HG03097 (cell line): ENCODE measurements at regions not wholly inside any gene's neighbourhood (a gene's known extent, or its start where the extent isn't known, plus 50 kb on each side); places are given as distances from the start of the nearest gene placed in this dataset.
"Not testable (repeated sequence)": the region's sequence is repeated elsewhere in the genome, so short reads cannot be mapped to it uniquely, and the experiment has no call there.

Source experiments
- ATAC-seq: cut with Tn5 transposase; IDR thresholded peaks from one replicate; pipeline ENCODE4 v1.9.1; 2021; ENCODE audit not compliant: unreplicated experiment, low FRiP score

DNA sequence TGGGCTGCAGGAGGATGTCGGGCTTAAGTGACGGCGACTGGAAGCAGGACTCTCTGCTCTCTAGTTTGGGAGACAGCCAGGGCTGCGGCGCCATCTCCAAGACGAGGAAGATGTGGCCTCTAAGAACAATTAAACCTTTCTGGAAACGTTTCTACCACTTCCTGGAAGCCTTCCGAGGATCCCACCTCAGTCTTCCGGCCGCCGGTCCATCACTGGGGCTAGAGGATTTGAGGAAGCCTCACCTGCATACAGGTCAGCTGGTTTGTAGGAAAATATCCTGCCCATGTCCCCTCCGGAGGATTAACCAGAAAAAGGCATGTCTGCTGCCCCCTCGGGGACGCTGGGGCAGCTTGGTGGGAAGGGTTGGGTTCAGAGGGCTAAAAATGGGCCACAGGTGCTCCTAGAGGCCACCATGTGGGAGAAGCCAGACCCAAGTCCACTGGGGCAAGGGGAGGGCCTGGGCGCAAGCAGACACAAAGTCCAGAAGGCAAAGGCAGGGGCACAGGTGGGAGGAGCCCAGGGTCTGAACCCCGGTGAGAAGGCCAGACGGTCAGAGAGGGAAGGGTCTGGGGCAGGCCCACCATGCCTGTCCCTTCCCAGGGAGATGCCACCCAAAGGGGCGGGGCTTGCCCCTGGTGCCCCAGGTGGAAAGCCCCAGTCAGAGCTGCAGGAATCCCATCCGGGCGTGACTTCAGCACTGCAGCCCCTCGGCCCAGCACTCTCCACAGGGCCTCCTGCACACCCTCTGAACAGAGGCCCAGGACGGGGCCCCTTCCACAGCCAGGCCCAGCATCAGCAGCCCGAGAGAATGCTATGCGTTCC lies 82.2 kb upstream of the ID2 start:
- no peak for ATAC-seq

DNA sequence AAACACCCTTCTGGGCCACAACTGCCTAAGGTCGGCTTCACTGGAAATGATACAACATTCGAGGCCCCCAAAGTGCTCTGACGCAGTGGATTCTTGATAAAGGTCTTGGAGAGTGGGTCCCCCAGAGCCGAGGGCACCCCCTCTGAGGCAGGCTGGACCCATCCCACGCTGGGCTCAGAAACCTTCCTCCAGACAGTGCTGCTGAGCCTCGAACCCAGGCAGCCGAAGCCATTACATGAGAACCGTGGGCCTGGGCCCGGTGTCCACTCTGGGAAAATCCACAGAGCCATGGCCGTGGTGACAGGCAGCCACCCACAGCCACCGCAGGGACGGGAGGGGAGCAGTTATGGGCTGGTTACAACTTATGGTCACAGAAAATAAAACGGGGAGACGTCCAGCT lies 81.4 kb upstream of the ID2 start:
- no peak for ATAC-seq

DNA sequence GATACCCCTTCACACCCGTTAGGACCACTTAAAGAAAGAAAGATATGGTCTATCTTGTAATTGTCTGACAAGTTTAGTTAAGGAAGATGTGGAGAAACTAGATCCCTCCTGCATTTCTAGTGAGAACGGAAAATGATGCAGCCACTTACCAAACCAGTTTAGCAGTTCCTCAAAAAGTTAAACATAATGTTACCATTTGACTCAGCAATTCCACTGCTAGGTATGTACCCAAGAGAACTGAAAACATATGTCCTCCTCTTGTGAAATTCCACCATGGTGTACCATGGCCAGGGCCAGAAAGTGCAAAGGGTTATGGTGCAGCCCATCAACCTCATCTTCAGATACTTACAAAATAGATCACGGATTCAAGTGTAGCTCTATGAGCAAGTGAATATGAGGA lies 79.0 kb upstream of the ID2 start:
- ATAC-seq = no peak

DNA sequence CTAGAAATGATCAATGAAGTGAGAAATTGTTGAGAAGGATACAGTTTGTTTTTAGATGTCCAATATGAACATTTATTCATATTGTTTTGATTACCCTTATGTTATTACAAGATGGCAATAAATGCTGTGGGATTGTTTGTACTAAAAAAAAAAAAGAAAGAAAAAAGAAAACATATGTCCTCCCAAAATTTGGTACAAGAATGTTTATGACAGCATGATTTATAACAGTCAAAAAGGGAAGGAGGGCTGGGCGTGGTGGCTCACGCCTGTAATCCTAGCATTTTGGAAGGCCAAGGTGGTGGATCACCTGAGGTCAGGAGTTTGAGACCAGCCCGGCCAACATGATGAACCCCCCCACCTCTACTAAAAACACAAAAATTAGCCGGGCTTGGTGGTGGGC lies 78.5 kb upstream of the ID2 start:
- not testable (repeated sequence) for ATAC-seq

DNA sequence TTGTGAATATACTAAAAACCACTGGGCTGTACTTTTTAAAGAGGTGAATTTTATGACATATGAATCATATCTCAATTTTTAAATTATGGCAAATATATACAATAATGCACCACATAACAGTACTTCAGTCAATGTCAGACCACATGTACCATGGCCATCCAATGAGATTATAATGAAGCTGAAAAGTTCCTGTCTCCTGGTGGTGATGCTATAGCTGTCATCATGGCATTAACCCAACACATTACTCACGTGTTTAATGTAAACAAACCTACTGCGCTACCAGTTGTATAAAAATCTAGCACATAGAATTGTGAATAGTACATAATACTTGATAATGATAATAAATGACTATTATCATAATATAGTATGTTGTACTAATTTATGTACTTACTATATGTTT lies 77.6 kb upstream of the ID2 start:
- no peak for ATAC-seq

DNA sequence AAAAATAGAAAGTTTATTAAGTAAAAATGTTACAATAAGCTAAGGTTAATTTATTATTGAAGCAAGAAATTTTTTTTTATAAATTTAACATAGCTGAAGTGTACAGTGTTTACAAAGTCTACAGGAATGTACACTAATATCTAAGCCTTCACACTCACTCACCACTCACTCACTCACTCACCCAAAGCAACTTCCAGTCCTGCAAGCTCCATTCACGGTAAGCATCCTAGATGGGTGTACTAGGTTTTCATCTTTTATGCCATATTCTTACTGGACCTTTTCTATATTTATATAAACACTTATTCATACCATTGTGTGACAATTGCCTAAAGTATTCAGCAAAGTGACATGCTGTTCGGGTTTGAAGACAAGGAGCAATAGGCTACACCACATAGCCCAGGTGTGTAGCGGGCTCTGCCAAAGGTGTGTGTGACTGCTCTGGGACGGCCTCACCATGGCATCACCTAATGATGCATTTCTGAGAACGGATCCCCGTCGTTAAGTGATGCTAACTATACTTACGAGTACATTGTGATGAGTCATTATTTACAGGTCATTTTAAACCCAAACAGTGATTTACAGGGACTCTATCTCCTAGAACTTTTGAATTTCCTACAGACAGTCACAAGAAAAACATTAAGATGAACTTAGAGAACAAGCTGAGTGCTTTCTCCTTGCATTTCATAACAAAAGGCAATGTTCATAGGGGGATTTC lies 76.3 kb upstream of the ID2 start:
- ATAC-seq = no peak

DNA sequence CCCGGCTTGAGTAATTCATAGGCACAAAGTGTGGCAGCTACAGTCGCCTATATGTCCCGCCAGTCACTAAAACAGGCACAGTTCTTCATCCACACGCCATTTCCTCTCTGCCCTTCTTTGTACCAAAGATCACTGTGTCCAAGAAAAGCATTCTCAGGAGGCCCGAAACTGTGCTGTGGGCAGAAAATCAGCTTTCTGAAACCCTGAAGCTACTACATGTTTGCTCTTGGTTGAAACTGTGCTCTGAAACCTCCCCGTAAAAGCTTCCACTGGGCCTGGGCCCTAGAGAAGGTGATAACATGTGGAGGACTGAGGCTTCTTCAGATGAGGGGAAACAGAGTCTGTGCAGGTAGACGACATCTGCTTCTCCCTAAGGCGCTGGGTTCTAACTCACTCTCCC lies 75.6 kb upstream of the ID2 start:
- peak; percentile 89 for ATAC-seq

DNA sequence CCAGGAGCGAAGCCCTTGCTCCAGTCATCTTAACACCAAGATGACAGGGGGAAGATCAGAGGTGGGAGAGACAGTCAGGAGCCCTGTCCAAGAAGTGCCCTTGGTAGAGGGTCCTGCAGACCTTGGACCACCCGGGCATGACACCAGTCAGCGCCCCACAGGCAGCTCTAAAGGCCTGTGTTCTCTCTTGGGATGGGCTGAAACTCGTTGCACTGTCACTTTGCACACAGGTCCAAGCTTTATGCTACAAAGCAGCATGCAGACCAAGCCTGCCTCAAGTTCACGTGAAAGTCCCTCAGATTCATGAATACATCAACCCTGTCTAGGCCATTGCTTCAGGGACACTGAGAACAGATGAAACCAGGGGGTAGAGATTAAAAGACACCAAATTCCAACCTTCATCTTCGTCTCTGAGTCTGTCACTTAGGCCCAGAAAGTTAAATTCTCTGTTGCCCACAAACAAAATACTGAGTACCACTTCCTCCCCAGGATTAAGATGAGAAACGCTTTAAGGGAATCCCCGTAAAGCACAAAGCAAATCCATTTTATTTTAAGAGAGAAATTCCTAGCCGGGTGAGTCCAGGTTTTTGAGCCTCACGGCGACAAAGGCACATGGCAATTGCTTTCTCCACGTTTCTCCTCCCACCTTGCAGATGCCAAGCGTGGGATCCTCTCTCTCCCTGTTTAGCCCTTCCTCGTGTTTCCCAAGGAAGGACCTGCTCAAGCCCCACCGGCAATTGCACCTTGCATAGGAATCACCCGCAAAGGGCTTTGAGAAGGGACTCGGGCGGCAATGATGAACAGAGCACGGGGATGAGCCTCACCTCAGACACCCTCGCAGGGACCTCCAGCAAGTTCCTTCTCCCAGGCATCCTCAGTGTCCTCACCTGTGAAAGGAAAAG lies 75.0 kb upstream of the ID2 start:
- no peak for ATAC-seq

DNA sequence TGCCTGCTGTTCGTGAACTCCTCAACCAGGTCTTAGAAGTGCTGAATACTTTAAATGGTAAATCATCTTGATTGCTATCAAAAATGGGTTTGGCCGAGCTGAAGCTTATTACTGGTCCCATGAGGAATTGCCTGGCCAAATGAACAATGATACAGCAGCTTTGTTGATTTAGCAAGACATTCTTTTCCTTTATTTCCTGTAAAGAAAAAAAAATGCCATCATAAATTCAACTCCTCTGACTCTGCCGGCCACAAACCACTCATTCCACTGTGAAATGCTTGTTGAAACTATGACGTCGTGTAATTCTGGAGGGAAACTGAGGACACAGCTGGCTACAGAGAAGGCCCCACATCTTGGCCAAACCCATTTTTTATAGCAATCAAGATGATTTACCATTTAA lies 74.2 kb upstream of the ID2 start:
- ATAC-seq = no peak

DNA sequence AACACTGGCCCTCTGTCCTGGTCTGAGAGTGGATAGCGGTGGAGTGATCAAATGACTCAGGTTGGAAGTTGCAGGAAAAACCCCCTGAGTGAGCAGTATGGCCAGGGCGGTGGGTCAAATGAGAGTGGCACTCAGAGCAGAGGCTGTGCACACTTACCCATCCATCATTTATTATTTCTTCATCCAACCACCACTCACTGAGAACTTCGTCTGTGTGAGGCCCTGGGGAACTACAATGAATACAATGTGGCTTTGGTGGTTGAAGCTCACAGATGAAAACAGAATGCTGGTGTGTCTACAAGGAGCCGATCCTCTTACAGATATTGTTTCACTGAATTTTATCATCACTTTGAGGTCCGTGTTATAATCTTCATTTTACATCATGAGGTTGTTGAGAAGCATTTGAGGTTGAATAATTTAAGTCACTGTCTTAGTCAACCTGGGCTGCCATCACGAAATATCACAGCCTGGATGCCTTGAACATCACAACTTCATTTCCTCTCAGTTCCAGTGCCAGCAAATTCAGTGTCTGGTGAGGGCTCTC lies 73.4 kb upstream of the ID2 start:
- ATAC-seq = no peak

DNA sequence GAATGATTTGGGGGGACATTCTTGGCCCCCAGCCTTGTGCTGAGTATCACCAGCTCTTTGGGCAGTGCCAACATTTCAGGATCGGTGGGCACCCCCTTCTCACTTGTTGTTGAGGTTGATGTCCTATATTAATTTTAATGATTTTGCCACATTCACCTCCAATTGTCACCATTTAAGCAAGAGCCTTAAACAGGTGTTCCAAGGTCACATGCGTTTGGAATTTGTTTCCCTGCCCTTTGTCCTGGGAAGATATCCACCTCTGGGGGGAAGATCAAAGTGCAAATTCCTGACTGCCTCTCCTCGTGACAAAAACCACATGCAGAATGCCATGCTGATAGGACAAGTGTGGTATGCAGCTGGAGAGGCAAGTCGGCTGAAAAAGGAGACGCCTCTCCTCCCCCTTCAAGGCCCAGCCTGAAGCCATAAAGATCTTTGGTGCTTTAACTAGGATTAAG lies 72.5 kb upstream of the ID2 start:
- no peak for ATAC-seq

DNA sequence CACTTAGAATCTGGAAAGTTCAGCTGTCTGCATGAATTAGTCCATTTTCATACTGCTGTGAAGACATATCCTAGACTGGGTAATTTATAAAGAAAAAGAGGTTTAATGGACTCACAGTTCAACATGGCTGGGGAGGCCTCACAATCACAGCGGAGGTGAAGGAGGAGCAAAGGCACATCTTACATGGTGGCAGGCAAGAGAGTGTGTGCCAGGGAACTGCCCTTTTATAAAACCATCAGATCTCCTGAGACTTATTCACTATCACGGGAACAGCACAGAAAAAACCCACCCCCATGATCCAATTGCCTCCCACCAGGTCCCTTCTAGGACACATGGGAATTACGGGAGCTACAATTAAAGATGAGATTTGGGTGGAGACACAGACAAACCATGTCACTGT lies 71.1 kb upstream of the ID2 start:
- not testable (repeated sequence) for ATAC-seq

DNA sequence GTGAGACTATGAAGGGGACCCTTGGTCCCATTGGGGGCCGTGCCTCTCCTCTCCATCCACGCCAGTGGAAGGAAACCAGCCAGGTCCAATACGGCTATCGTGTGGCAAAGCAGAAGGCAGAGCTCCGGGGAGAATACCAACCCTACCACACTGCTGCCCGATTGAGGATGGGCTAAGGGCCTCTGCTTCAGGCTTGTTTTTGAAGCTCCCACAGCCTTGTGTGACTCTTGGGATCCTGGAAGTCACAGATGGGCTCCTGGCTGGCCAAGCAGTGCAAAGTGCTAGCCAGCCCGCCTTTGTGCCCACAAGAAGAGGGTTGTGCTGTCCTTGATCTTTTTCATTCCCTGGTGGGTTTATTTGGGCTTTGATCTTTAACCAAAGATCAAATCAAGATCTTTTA lies 70.6 kb upstream of the ID2 start:
- ATAC-seq = no peak

DNA sequence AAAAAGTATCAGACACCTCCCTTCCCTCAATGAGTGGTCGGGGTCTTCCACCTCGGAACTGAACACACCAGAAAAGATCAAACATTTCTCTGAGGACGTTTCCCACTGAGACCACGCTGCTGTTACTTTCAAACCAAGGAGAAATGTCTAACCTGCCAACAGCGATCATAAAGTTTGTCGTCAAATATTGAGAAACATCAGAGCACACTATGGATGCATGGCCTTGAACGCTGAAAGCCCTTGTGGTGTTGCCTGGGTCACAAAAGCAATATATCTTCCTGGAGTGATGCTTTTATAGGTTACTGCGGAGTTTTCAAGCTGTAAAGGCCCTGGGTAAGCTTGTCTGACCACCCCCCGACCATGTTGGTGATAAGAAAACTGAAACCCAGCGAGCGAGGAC lies 70.2 kb upstream of the ID2 start:
- no peak for ATAC-seq

DNA sequence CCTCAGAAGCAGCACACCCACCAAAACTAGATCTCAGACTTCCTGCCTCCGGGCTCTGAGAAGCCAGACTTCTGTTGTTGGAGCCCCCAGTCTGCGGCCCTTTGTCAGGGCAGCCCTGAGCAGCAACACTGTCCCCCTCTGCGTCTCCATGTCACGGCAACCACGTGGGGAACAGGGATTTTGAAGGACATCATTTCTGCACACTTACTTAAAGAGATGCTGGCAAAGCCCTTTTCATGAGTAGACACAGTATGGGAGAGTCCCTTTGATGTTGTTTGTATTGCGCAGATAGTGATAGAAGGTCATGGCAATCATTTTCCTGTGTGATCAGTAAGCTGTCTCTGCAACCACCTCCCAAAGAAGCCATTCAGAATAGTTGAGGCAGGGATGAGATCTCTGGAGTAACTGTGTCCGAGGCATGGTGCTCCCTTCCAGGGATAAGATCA lies 69.1 kb upstream of the ID2 start:
- no peak for ATAC-seq

DNA sequence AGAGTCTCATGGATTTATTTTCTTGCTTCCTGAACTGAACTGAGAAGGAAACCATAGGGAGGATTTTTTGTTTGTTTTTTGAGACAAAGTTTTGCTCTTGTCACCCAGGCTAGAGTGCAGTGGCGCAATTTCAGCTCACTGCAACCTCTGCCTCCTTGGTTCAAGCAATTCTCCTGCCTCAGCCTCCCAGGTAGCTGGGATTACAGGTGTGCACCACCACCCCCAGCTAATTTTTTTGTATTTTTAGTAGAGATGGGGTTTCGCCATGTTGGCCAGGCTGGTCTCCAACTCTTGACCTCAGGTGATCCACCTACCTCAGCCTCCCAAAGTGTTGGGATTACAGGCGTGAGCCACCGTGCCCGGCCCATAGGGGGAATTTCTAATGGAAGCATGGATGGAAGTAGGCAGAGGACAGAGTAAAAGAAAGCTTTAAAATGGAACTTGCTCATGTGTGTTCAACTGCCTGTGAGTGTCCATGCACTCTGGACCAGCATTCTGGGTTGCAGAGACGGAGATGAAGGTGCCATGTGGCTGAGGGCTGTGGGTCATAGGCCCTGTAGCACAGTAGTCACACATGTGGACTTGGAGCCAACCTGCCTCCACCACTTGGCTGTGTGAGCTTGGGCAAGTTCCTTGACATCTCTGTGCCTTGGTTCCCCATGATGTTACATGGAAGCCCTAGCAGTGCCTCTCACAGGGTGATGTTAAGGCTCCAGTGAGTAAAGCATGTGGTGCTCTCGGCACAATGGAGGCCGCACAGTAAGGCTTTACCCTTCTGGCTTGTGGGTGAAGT lies 68.5 kb upstream of the ID2 start:
- not testable (repeated sequence) for ATAC-seq

DNA sequence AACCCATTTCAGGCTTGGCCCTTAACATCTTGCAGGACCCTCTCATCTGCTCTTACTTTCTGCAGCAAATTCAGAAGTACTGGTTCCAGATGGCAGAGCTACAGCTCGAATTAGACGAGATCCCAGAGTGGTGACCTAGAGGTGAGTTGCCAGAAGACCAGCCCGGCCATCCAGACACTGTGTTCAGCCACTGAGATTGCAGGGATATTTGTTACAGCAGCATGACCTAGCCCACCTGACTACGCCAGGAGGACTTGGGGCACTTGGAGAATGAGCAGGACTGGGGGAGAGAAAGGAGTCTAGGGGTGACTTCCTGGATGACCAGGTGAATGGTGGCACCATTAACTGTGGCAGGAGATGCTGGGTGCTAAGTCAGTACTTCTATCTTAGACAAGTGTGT lies 67.2 kb upstream of the ID2 start:
- no peak for ATAC-seq

DNA sequence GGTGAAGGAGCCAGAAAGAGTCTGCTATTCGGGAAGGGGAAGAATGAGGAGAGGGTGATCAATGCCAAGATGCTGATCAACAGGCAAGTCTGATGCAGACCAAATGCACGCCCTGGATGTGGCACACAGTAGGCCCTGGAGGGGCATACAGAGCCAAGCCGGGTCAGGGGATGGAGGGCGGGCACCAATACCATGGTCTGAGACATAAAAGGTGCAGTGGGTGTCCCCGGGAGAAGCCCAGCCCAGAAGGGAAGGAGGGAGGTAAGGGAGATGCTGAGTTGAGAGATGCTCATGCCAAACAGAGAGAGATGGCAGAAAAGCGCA lies 66.6 kb upstream of the ID2 start:
- ATAC-seq = no peak

DNA sequence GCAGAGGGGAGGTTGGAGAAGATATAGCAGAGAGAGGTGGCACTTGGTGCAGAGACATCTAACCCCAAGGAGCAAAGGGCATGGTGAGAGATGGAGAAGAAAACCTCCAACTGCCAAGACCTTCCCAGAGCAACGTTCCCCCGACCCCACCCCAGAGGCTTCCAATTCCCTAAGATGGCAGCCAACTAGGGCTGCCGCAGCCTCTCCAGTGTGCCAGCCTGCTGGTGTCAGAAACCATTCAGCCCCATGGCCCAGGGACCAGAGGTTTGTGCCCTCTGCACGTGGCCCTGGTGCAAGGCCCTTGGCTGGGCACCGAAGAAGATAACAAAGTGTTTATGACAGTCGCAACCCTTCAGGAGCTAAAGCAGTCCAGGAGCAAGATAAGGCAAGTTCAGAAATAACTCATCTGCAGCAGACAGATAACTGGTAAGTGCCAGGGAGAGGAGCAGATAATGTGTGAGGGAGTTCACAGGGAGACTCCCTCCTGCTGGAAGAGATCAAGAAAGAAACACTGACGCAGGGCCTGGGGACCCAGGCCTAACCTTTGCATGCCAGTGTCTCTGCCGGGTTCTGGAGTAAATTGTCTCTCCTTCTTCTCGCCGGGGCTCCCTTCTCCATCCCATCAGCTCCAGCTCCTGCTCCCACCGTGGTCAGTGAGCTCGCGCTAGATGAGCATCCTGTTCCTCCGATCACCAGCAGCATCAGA lies 66.1 kb upstream of the ID2 start:
- ATAC-seq = no peak

DNA sequence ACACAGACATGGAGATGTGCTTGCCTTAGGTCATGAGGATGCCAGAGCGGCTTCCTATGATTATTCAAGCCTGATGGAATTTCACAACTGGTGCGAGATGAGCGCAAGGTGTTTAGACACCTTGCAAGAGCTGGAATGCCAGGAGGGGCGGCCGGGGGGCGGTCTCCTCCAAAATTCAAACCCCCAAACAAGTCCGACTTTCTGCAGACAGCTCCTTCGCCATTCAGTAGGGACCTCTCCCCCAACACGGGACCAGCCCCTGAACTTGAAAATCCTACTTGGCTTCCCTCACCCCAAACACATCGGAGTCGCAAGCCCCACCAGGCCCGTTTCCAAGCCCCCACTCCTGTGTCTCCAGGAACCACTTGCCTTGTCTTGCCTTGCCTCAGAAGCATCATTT lies 64.8 kb upstream of the ID2 start:
- ATAC-seq = no peak
